ENCODE measurements at regions not wholly inside any gene's neighbourhood (a gene's known extent, or its start where the extent isn't known, plus 50 kb on each side); places are given as distances from the start of the nearest gene placed in this dataset.

DNA sequence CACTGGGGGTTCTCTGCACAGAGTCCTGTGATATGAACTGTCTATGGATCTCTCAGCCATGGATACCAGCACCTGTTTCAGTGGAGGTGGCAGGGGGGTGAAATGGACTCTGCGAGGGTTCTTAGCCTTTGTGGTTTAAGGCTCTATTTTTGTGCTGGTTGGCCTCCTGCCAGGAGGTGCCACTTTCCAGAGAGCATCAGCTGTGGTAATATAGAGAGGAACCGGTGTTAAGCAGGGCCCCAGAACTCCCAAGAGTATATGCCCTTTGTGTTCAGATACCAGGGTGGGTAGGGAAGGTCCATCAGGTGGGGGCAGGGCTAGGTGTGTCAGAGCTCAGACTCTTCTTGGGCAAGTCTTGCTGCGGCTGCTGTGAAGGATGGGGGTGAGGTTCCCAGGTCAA is 330.0 kb upstream of the PLD5 start:
- H3K27ac ChIP-seq (ENCODE audit: control insufficient read depth, insufficient read depth, low read length) = no peak overlapping the region
- FAIRE-seq = no peak
- dilution Hi-C loops (cut with MboI; ENCODE audit: extremely low pct_ligation_motif_present, low sequenced_read_pairs) = no loop called here

DNA sequence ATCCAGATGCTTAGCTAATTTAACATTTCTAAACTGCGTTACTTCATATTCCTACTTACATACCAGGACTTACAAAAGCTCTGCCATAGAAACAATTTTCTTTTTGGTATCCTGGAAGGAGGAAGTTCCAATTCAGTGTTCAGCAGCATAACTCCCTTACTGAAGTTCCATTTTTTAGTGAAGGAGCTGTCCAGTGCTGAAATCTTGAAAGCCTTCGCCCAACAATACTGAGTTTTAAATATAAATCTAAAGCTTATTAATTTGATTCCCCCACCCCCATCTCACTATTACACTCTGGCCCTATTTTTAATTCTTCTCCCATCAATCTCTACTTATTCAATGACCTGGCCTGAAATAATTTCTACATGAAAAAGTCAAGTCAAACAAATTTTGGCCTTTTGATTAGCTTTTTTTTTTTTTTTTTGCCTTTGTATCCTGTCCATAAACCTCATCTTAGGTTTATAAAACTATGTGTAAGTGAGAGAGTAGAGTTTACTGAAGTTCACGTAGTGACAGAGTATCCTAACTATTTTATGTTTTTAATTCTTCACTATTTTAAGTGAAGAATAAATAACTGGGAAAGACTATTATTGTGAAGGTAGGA is 323.0 kb upstream of the PLD5 start:
- no peak for DNase-seq (ENCODE audit: low read depth, low spot score)
- dilution Hi-C loops (cut with MboI; ENCODE audit: extremely low pct_ligation_motif_present, low sequenced_read_pairs) = no loop called here

More for the DNA sequence above, 330.0 kb upstream of the PLD5 start:
- H2AFZ ChIP-seq (ENCODE audit: control insufficient read depth, low read length) = no peak overlapping the region
- DNase-seq (ENCODE audit: low read depth, low spot score) = no peak
- no peaks in the 10 kb centered on the region for H4K20me1 ChIP-seq (ENCODE audit: control insufficient read depth, extremely low read depth, insufficient read depth, low read length)
- peaks cover 1% of the 10 kb centered on the region for H3K9me3 ChIP-seq (ENCODE audit: control insufficient read depth, low read depth, low read length)
- no peaks in the 10 kb centered on the region for H3K36me3 ChIP-seq (ENCODE audit: control insufficient read depth in 2 of 2, extremely low read depth in 1 of 2, insufficient read depth in 2 of 2, low read length in 2 of 2)
- no peaks in the 10 kb centered on the region for H3K9me1 ChIP-seq (ENCODE audit: control insufficient read depth, extremely low read depth, insufficient read depth, low read length)
- no peak overlapping the region for H3K9ac ChIP-seq (ENCODE audit: control insufficient read depth, extremely low read depth, insufficient read depth, low read length)
- TF ChIP-seq, protein P1, sequence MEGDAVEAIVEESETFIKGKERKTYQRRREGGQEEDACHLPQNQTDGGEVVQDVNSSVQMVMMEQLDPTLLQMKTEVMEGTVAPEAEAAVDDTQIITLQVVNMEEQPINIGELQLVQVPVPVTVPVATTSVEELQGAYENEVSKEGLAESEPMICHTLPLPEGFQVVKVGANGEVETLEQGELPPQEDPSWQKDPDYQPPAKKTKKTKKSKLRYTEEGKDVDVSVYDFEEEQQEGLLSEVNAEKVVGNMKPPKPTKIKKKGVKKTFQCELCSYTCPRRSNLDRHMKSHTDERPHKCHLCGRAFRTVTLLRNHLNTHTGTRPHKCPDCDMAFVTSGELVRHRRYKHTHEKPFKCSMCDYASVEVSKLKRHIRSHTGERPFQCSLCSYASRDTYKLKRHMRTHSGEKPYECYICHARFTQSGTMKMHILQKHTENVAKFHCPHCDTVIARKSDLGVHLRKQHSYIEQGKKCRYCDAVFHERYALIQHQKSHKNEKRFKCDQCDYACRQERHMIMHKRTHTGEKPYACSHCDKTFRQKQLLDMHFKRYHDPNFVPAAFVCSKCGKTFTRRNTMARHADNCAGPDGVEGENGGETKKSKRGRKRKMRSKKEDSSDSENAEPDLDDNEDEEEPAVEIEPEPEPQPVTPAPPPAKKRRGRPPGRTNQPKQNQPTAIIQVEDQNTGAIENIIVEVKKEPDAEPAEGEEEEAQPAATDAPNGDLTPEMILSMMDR (optimal IDR thresholded peaks at IDR 0.05 in 1 of 3, IDR thresholded peaks at IDR 0.05 in 1 of 3, conservative IDR thresholded peaks at IDR 0.05 in 1 of 3; ENCODE audit: extremely low read depth in 1 of 3, insufficient read depth in 2 of 3, low read length in 3 of 3) = no peak
- TF ChIP-seq EZH2 (IDR thresholded peaks at IDR 0.05; ENCODE audit: low read length) = no peak
- H3K4me3 ChIP-seq (ENCODE audit: control insufficient read depth in 2 of 3, extremely low read depth in 1 of 3, insufficient read depth in 2 of 3, low read depth in 1 of 3, low read length in 3 of 3) = no peak overlapping the region
- no peak overlapping the region for H3K4me2 ChIP-seq (ENCODE audit: control insufficient read depth, extremely low read depth, insufficient read depth, low read depth, low read length)
- H3K4me1 ChIP-seq (ENCODE audit: control insufficient read depth, extremely low read depth, insufficient read depth, low read length) = no peaks in the 10 kb centered on the region
- no peaks in the 10 kb centered on the region for H3K79me2 ChIP-seq (ENCODE audit: control insufficient read depth, insufficient read depth, low read length)
- H3K27me3 ChIP-seq (ENCODE audit: control insufficient read depth, extremely low read depth, insufficient read depth, low read length) = no peaks in the 10 kb centered on the region

More for the DNA sequence above, 323.0 kb upstream of the PLD5 start:
- no peaks in the 10 kb centered on the region for H3K9me1 ChIP-seq (ENCODE audit: control insufficient read depth, extremely low read depth, insufficient read depth, low read length)
- H3K36me3 ChIP-seq (ENCODE audit: control insufficient read depth in 2 of 2, extremely low read depth in 1 of 2, insufficient read depth in 2 of 2, low read length in 2 of 2) = no peaks in the 10 kb centered on the region
- TF ChIP-seq, protein P1 (optimal IDR thresholded peaks at IDR 0.05 in 1 of 3, IDR thresholded peaks at IDR 0.05 in 1 of 3, conservative IDR thresholded peaks at IDR 0.05 in 1 of 3; ENCODE audit: extremely low read depth in 1 of 3, insufficient read depth in 2 of 3, low read length in 3 of 3) = no peak
- no peak for TF ChIP-seq EZH2 (IDR thresholded peaks at IDR 0.05; ENCODE audit: low read length)
- no peak overlapping the region for H3K4me3 ChIP-seq (ENCODE audit: control insufficient read depth in 2 of 3, extremely low read depth in 1 of 3, insufficient read depth in 2 of 3, low read depth in 1 of 3, low read length in 3 of 3)
- no peak for FAIRE-seq
- H3K4me2 ChIP-seq (ENCODE audit: control insufficient read depth, extremely low read depth, insufficient read depth, low read depth, low read length) = no peak overlapping the region
- no peaks in the 10 kb centered on the region for H4K20me1 ChIP-seq (ENCODE audit: control insufficient read depth, extremely low read depth, insufficient read depth, low read length)
- H3K9me3 ChIP-seq (ENCODE audit: control insufficient read depth, low read depth, low read length) = no peaks in the 10 kb centered on the region
- H3K9ac ChIP-seq (ENCODE audit: control insufficient read depth, extremely low read depth, insufficient read depth, low read length) = no peak overlapping the region
- no peak overlapping the region for H2AFZ ChIP-seq (ENCODE audit: control insufficient read depth, low read length)
- no peaks in the 10 kb centered on the region for H3K79me2 ChIP-seq (ENCODE audit: control insufficient read depth, insufficient read depth, low read length)
- no peak overlapping the region for H3K27ac ChIP-seq (ENCODE audit: control insufficient read depth, insufficient read depth, low read length)
- no peaks in the 10 kb centered on the region for H3K27me3 ChIP-seq (ENCODE audit: control insufficient read depth, extremely low read depth, insufficient read depth, low read length)
- no peaks in the 10 kb centered on the region for H3K4me1 ChIP-seq (ENCODE audit: control insufficient read depth, extremely low read depth, insufficient read depth, low read length)

Measured in keratinocyte (primary cell).